Loucy (cell line): ENCODE measurements at regions not wholly inside any gene's neighbourhood (a gene's known extent, or its start where the extent isn't known, plus 50 kb on each side); places are given as distances from the start of the nearest gene placed in this dataset.

Source experiments
- H2AFZ ChIP-seq: fragments of 200-600 bp; sonication (generic); 2 replicates; pipeline ENCODE4 v1.6.0; 2016; ENCODE audit warnings: antibody characterized with exemption, mild to moderate bottlenecking, low read length, moderate library complexity
- H3F3A ChIP-seq: fragments of 200-600 bp; 2 replicates; pipeline ENCODE4 v1.6.0; 2016; ENCODE audit warnings: antibody characterized with exemption, low read depth, mild to moderate bottlenecking
- H3K27me3 ChIP-seq: fragments of 200-600 bp; sonication (generic); 2 replicates; pipeline ENCODE4 v1.6.1; 2014; ENCODE audit warnings: low read length, mild to moderate bottlenecking; ENCODE audit not compliant: insufficient read depth, poor library complexity, severe bottlenecking
- H3K36me3 ChIP-seq: fragments of 200-600 bp; sonication (generic); 2 replicates; pipeline ENCODE4 v1.6.1; 2016; ENCODE audit warnings: low read length; ENCODE audit not compliant: insufficient read depth
- H3K4me1 ChIP-seq: fragments of 200-600 bp; sonication (generic); 2 replicates; pipeline ENCODE4 v1.5.1; 2014; ENCODE audit warnings: low read length, mild to moderate bottlenecking; ENCODE audit not compliant: insufficient read depth, poor library complexity, severe bottlenecking
- H3K4me2 ChIP-seq: fragments of 200-600 bp; sonication (generic); 2 replicates; pipeline ENCODE4 v1.6.0; 2014; ENCODE audit warnings: antibody characterized with exemption, low read length, low read depth, mild to moderate bottlenecking; ENCODE audit not compliant: poor library complexity, severe bottlenecking
- H3K4me3 ChIP-seq: fragments of 200-600 bp; sonication (generic); 2 replicates; pipeline ENCODE4 v1.5.1; 2014; ENCODE audit warnings: low read length, mild to moderate bottlenecking, mixed read lengths; ENCODE audit not compliant: poor library complexity, severe bottlenecking
- H3K79me2 ChIP-seq: fragments of 200-600 bp; sonication (generic); 2 replicates; pipeline ENCODE4 v1.6.1; 2014; ENCODE audit warnings: low read length; ENCODE audit not compliant: insufficient read depth
- H3K9ac ChIP-seq: fragments of 200-600 bp; sonication (generic); 2 replicates; pipeline ENCODE4 v1.6.0; 2014; ENCODE audit warnings: mild to moderate bottlenecking, low read depth, low read length, moderate library complexity; ENCODE audit not compliant: poor library complexity, severe bottlenecking
- H3K9me2 ChIP-seq: fragments of 200-600 bp; sonication (generic); replicated peaks from 2 replicates; pipeline ENCODE4 v1.6.1; 2016; ENCODE audit warnings: low read depth, low read length, mixed read lengths
- H3K9me3 ChIP-seq: fragments of 200-600 bp; sonication (generic); 2 replicates; pipeline ENCODE4 v1.6.1; 2014; ENCODE audit warnings: mild to moderate bottlenecking, antibody characterized with exemption, low read length, low read depth; ENCODE audit not compliant: insufficient read depth
- H4K20me1 ChIP-seq: fragments of 200-600 bp; sonication (generic); 2 replicates; pipeline ENCODE4 v1.6.0; 2014; ENCODE audit warnings: antibody characterized with exemption, low read length, mild to moderate bottlenecking; ENCODE audit not compliant: insufficient read depth, poor library complexity, severe bottlenecking
- CTCF ChIP-seq: fragments of 200-600 bp; sonication (generic); conservative IDR thresholded peaks from 2 replicates; pipeline ENCODE4 v1.5.1; 2014; ENCODE audit warnings: mild to moderate bottlenecking, antibody characterized with exemption, low read length
- EZH2phosphoT487 ChIP-seq: fragments of 200-600 bp; IDR thresholded peaks from 2 replicates; pipeline ENCODE4 v1.6.1; 2018; ENCODE audit warnings: antibody characterized with exemption, mild to moderate bottlenecking, moderate library complexity, borderline replicate concordance

- no peaks in the 10 kb centered on the region for H3K36me3 ChIP-seq
- TF ChIP-seq EZH2phosphoT487: no peak
- no peak for TF ChIP-seq CTCF
- H3K4me2 ChIP-seq: no peak overlapping the region
These were observed 685.4 kb upstream of the NRXN1 start for GRCh38 chr2:51717312-51717711.

DNA sequence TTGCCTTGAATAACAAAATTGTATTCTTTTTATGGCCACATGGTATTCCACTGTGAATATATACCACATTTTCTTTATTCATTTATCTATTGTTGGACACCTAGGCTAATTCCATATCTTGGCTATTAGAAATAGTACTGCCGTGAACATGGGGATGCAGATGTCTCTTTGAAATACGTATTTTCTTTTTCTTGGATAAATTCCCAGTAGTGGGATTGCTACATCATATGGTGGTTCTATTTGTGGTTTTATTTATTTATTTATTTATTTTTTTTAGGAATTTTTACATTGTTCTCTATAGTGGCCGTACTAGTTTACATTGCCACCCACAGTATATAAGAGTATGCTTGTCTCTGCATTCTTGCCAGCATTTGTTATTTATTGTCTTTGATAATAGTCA is 679.8 kb upstream of the NRXN1 start:
- Histone ChIP-seq H3K9ac (no peak overlapping the region), H3K4me2 (no peak overlapping the region), H3K9me3 (no peaks in the 10 kb centered on the region), H2AFZ (no peak overlapping the region), H3K27me3 (no peaks in the 10 kb centered on the region), H3K4me3 (no peak overlapping the region), H3K9me2 (no peaks in the 10 kb centered on the region), H3K4me1 (no peaks in the 10 kb centered on the region), H3K36me3 (no peaks in the 10 kb centered on the region), H3K79me2 (no peaks in the 10 kb centered on the region), H4K20me1 (no peaks in the 10 kb centered on the region), H3F3A (no peaks in the 10 kb centered on the region)
- TF ChIP-seq EZH2phosphoT487: no peak

More at GRCh38 chr2:51717312-51717711, 685.4 kb upstream of the NRXN1 start:
- Histone ChIP-seq H3K4me3 (no peak overlapping the region), H3K9me3 (no peaks in the 10 kb centered on the region), H3K27me3 (no peaks in the 10 kb centered on the region), H3F3A (no peaks in the 10 kb centered on the region), H3K9me2 (no peaks in the 10 kb centered on the region), H3K79me2 (no peaks in the 10 kb centered on the region), H2AFZ (no peak overlapping the region), H3K4me1 (no peaks in the 10 kb centered on the region), H3K9ac (no peak overlapping the region), H4K20me1 (no peaks in the 10 kb centered on the region)

DNA sequence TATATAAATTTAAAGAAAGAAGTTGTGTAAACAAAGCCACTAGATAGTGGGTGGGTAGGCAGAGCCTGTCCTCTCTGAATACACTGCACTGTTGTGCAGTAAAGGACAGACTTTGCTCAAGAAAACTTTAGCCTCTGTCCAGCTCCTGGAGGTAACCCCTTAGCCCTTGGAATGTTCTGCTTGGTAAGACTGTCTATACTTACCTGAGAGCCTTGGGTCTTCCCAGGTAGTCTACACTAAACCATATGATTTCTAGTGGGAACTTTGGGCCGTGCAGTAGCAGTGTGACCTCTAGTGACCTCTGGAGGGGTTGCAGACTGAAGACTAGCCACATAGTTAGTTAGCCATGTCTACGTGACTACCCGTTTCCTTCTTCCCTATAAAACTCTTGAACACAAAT is 678.3 kb upstream of the NRXN1 start:
- Histone ChIP-seq H3F3A (no peaks in the 10 kb centered on the region), H3K79me2 (no peaks in the 10 kb centered on the region), H2AFZ (no peak overlapping the region), H3K4me1 (no peaks in the 10 kb centered on the region), H4K20me1 (no peaks in the 10 kb centered on the region), H3K27me3 (no peaks in the 10 kb centered on the region), H3K36me3 (no peaks in the 10 kb centered on the region), H3K9me3 (no peaks in the 10 kb centered on the region), H3K4me3 (no peak overlapping the region), H3K9me2 (no peaks in the 10 kb centered on the region), H3K9ac (no peak overlapping the region), H3K4me2 (no peak overlapping the region)
- TF ChIP-seq CTCF (peak; percentile 63), EZH2phosphoT487 (no peak)

GRCh38 chr2:51707625-51708024 is 675.7 kb upstream of the NRXN1 start:
- Histone ChIP-seq H3F3A (no peaks in the 10 kb centered on the region), H3K27me3 (no peaks in the 10 kb centered on the region), H3K36me3 (no peaks in the 10 kb centered on the region), H2AFZ (no peak overlapping the region), H3K9ac (no peak overlapping the region), H3K79me2 (no peaks in the 10 kb centered on the region), H3K4me2 (no peak overlapping the region), H4K20me1 (no peaks in the 10 kb centered on the region), H3K4me3 (no peak overlapping the region), H3K4me1 (no peaks in the 10 kb centered on the region), H3K9me2 (no peaks in the 10 kb centered on the region), H3K9me3 (no peaks in the 10 kb centered on the region)
- TF ChIP-seq EZH2phosphoT487 (no peak), CTCF (no peak)
